Right lobe of liver (tissue), 6 donors: ENCODE measurements at regions not wholly inside any gene's neighbourhood (a gene's known extent, or its start where the extent isn't known, plus 50 kb on each side); places are given as distances from the start of the nearest gene placed in this dataset.

Experiments
- ATAC-seq, 4 donors: fragments of 200-7000 bp; cut with Tn5 transposase; one replicate each; pipeline ENCODE4 v1.9.1; 2020; ENCODE audit warnings: mild to moderate bottlenecking in 4 of 4, moderate library complexity in 4 of 4
- DNase-seq, 3 donors: peaks; one replicate each; pipeline ENCODE4 v3.0.0-alpha.2; 2020
- H3K27ac ChIP-seq, 3 donors: fragments of 200-600 bp; one replicate each; pipeline ENCODE4 v1.8.0; 2022
- H3K27me3 ChIP-seq, 2 donors: fragments of 200-600 bp; one replicate each; pipeline ENCODE4 v1.8.0; 2022
- H3K36me3 ChIP-seq, 4 donors: fragments of 200-600 bp; sonication (generic) in 1 of 4; one replicate each; pipeline versions ENCODE4 v1.5.1 to v1.8.0; 2017 to 2022; ENCODE audit warnings: control low read depth in 1 of 4
- H3K4me1 ChIP-seq, 4 donors: fragments of 200-600 bp; sonication (generic) in 1 of 4; one replicate each; pipeline versions ENCODE4 v1.5.1 to v1.8.0; 2017 to 2022; ENCODE audit warnings: control low read depth in 1 of 4
- H3K4me3 ChIP-seq, 3 donors: fragments of 200-600 bp; one replicate each; pipeline ENCODE4 v1.8.0; 2022
- H3K9me3 ChIP-seq, 4 donors: fragments of 200-600 bp; sonication (generic) in 1 of 4; one replicate each; pipeline versions ENCODE4 v1.5.1 to v1.8.0; 2017 to 2022; ENCODE audit warnings: control low read depth in 1 of 4
- POLR2A ChIP-seq: fragments of 450-650 bp; IDR thresholded peaks from one replicate; pipeline ENCODE4 v1.6.1; 2017; ENCODE audit warnings: antibody characterized with exemption, mild to moderate bottlenecking
- WGBS: methylation state at CpG from one replicate; pipeline ENCODE4 v1.1.6; 2018; ENCODE audit warnings: low coverage, low lambda C conversion rate; ENCODE audit not compliant: insufficient coverage; ENCODE audit errors: missing lambda C conversion rate; 5-methylcytosine and 5-hydroxymethylcytosine counted together
- intact Hi-C, 2 donors: fragments of 100-400 bp; cut with DNase I; formaldehyde crosslinking; loops; one replicate each; pipeline versions ENCODE4 v1.11.2 to v1.14.1; 2022
- TF ChIP-seq, protein P1 (sequence below), 4 donors: fragments of 200-600 bp in 3 of 4; fragments of 450-650 bp in 1 of 4; IDR thresholded peaks; one replicate each; pipeline versions ENCODE4 v1.5.1 to v1.8.0; 2016 to 2022; ENCODE audit warnings: antibody characterized with exemption in 4 of 4, mild to moderate bottlenecking in 2 of 4
- donor health status: DM: no; HTN: yes; CAD: no.
- donor health status: DM: no; HTN: no; CAD: no.
- donor health status: DM: no; HTN: no; CAD: no.
- donor health status: DM: no; HTN: yes; CAD: no.
- donor health status: DM: no; HTN: yes; CAD: no.

DNA sequence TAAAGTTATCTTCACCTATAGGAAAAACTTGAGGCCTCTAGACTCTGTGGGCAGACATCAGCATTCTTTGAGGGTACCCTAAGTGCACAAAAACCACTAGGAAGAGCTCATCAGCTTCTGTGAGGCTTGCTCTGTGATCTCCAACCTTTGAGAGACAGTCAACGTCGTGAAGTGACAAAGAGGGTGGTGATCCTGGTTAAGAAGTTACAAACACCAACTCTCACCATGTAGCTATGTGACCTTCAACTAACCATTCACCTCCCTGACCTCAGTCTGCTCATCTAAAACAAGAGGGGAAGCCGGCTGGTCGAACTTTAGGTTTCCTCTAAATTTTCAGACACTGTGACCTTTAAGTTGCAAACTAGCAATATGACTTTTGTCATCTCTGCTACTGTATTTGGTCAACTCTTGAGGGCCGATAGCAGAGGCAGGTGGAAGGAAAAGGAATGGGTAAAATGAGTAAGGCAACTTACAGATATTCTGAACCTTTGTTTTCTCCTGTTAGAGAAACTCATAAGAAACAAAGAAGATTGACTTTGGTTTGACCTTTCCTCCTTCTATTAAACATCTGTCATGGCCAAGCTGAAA is 103.2 kb upstream of the PARP11 start:
- TF ChIP-seq POLR2A = no peak
- TF ChIP-seq, protein P1, sequence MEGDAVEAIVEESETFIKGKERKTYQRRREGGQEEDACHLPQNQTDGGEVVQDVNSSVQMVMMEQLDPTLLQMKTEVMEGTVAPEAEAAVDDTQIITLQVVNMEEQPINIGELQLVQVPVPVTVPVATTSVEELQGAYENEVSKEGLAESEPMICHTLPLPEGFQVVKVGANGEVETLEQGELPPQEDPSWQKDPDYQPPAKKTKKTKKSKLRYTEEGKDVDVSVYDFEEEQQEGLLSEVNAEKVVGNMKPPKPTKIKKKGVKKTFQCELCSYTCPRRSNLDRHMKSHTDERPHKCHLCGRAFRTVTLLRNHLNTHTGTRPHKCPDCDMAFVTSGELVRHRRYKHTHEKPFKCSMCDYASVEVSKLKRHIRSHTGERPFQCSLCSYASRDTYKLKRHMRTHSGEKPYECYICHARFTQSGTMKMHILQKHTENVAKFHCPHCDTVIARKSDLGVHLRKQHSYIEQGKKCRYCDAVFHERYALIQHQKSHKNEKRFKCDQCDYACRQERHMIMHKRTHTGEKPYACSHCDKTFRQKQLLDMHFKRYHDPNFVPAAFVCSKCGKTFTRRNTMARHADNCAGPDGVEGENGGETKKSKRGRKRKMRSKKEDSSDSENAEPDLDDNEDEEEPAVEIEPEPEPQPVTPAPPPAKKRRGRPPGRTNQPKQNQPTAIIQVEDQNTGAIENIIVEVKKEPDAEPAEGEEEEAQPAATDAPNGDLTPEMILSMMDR (IDR thresholded peaks at IDR 0.05) = no peak
- Histone ChIP-seq H3K9me3 (no peaks in the 10 kb centered on the region), H3K4me1 (no peaks in the 10 kb centered on the region), H3K27ac (no peak overlapping the region), H3K4me3 (no peak overlapping the region), H3K27me3 (no peaks in the 10 kb centered on the region), H3K36me3 (no peaks in the 10 kb centered on the region)
- WGBS = 65% methylated on average over 5 of the region's 5 CpGs
- intact Hi-C loops = no loop called here
- DNase-seq (no peak), ATAC-seq (no peak)

DNA sequence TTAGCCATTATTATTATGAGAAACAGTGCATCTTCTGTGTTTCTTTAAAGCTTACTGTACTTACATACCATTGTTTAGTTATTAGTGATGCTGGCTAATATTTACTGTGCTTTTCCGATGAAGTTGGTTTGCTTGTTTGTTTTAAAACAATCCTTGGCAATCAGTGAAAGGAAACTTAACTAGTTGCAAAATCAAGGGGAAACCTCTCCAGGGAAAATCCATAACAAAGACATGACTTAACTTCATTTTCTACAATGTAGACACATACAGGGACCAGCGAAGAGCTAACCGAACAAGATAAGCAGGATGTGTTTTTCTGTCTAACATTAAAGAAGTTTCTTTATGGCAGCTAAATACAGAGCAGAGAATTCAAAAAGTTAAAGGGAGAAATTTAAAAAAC is 102.5 kb upstream of the PARP11 start:
- 26% methylated on average over 3 of the region's 3 CpGs for WGBS
- no peaks in the 10 kb centered on the region for H3K27me3 ChIP-seq
- no peaks in the 10 kb centered on the region for H3K9me3 ChIP-seq
- no peak for DNase-seq
- H3K4me3 ChIP-seq = no peak overlapping the region
- peak in 1 of 4 donors; percentile 54 for ATAC-seq
- H3K4me1 ChIP-seq = no peaks in the 10 kb centered on the region
- no peaks in the 10 kb centered on the region for H3K36me3 ChIP-seq
- TF ChIP-seq POLR2A = no peak
- TF ChIP-seq, protein P1 (IDR thresholded peaks at IDR 0.05) = no peak
- no peak overlapping the region for H3K27ac ChIP-seq
- intact Hi-C loops = no loop called here

DNA sequence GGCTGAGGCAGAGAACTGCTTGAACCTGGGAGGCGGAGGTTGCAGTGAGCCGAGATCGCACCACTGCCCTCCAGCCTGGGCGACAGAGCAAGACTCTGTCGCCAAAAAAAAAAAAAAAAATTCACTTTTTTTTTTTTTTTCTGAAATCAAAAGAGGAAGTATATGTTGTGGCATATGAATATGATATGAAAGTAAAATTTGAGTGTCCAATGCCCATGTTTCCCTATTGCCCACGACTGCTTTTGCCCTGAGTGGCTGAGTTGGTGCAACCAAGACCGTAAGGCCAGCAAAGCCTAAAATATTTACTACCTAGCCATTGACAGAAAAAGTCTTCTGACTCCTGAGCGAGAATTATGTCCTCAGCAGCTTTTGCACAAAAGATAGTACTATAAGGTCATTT is 101.7 kb upstream of the PARP11 start:
- ATAC-seq (no peak), DNase-seq (no peak)
- H3K27ac ChIP-seq = no peak overlapping the region
- intact Hi-C loops = no loop called here
- H3K4me3 ChIP-seq = no peak overlapping the region
- TF ChIP-seq, protein P1 (IDR thresholded peaks at IDR 0.05) = no peak
- no peak for TF ChIP-seq POLR2A
- H3K36me3 ChIP-seq = no peaks in the 10 kb centered on the region
- no peaks in the 10 kb centered on the region for H3K9me3 ChIP-seq
- WGBS = 72% methylated on average over 7 of the region's 8 CpGs
- H3K27me3 ChIP-seq = no peaks in the 10 kb centered on the region
- H3K4me1 ChIP-seq = no peaks in the 10 kb centered on the region

DNA sequence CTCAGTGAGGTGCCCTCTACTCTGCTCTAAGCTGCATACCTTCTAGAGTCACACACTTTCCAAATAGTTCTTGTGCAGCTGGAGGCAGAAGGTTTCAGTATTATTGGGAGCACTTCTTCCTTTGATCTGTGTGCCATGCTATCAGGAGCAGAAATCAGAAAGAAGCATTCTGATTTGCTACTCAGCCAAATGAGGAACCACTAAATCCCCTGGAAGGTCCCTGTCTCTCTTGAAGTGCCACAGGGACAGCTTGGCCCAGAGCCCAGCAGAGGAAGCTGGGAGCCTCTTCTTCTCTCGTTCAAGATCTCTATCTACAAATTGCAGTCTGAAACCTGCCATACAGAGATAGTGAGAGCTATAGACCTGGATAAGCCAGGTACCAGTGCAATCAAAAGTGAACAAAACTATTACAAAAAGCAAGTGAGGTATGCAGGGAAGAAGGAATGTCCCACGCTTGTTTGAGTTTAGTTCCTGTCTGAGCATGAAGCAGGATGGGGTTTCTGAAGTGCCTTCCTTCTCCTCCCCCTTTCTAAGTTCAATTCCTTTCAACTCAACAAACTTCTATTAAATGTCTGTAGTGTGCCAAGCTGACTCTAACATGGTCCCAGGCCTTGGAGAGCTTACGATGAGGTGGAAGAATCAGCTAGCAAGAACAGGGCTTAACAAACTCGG is 100.9 kb upstream of the PARP11 start:
- peak in 1 of 3 donors; percentile 7 for DNase-seq
- 51% methylated on average over 4 of the region's 4 CpGs for WGBS

More for the DNA sequence above, 100.9 kb upstream of the PARP11 start:
- H3K4me1 ChIP-seq = no peaks in the 10 kb centered on the region
- no peak overlapping the region for H3K4me3 ChIP-seq
- H3K27me3 ChIP-seq = no peaks in the 10 kb centered on the region
- ATAC-seq = no peak
- intact Hi-C loops = no loop called here
- TF ChIP-seq, protein P1 (IDR thresholded peaks at IDR 0.05) = no peak
- TF ChIP-seq POLR2A = no peak
- no peaks in the 10 kb centered on the region for H3K36me3 ChIP-seq
- no peaks in the 10 kb centered on the region for H3K9me3 ChIP-seq
- H3K27ac ChIP-seq = no peak overlapping the region
